K562 (cell line): ENCODE measurements at regions not wholly inside any gene's neighbourhood (a gene's known extent, or its start where the extent isn't known, plus 50 kb on each side); places are given as distances from the start of the nearest gene placed in this dataset.

Experiments used
- CHD4 ChIP-seq: fragments of 200-600 bp; sonication (generic); IDR thresholded peaks from 3 replicates; pipeline ENCODE4 v1.6.1; 2012; ENCODE audit warnings: low read depth, mild to moderate bottlenecking, mixed read lengths, low read length, inconsistent platforms; ENCODE audit not compliant: insufficient read depth, insufficient replicate concordance, poor library complexity, severe bottlenecking
- KAT7 ChIP-seq: sonication (generic); formaldehyde crosslinking; IDR thresholded peaks from 2 replicates; pipeline ENCODE4 v1.8.0; 2022; ENCODE audit warnings: missing genetic modification reagents, mild to moderate bottlenecking, borderline replicate concordance
- TF ChIP-seq, protein P1 (sequence below): sonication (generic); formaldehyde crosslinking; IDR thresholded peaks from 2 replicates; pipeline ENCODE4 v1.8.0; 2023; ENCODE audit warnings: mild to moderate bottlenecking, missing genetic modification reagents

DNA sequence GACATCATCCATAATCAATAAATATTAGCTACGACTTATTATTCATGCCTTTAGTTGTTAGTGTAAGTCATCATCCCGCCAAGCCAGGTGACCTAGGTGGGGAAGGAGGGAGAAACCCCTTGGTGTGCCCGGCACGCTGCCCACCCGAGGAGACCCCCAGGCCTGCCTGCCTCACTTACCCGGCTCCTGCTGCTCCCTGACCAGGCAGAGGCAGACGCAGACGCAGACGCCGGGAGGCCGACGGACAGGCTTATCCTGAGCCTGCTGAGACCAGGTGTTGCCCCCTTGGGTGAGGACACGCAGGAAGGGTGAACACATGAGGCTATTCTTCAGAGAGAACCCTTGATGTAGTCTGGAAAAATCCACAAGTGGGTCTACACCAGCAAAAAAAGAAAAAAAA, 401.8 kb downstream of the GALR1 start:
- TF ChIP-seq, protein P1, sequence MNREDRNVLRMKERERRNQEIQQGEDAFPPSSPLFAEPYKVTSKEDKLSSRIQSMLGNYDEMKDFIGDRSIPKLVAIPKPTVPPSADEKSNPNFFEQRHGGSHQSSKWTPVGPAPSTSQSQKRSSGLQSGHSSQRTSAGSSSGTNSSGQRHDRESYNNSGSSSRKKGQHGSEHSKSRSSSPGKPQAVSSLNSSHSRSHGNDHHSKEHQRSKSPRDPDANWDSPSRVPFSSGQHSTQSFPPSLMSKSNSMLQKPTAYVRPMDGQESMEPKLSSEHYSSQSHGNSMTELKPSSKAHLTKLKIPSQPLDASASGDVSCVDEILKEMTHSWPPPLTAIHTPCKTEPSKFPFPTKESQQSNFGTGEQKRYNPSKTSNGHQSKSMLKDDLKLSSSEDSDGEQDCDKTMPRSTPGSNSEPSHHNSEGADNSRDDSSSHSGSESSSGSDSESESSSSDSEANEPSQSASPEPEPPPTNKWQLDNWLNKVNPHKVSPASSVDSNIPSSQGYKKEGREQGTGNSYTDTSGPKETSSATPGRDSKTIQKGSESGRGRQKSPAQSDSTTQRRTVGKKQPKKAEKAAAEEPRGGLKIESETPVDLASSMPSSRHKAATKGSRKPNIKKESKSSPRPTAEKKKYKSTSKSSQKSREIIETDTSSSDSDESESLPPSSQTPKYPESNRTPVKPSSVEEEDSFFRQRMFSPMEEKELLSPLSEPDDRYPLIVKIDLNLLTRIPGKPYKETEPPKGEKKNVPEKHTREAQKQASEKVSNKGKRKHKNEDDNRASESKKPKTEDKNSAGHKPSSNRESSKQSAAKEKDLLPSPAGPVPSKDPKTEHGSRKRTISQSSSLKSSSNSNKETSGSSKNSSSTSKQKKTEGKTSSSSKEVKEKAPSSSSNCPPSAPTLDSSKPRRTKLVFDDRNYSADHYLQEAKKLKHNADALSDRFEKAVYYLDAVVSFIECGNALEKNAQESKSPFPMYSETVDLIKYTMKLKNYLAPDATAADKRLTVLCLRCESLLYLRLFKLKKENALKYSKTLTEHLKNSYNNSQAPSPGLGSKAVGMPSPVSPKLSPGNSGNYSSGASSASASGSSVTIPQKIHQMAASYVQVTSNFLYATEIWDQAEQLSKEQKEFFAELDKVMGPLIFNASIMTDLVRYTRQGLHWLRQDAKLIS (CRISPR knock-in tag) = no peak
- TF ChIP-seq KAT7 = no peak
- TF ChIP-seq CHD4 = no peak
